Fibroblast of lung (primary cell): ENCODE measurements at regions not wholly inside any gene's neighbourhood (a gene's known extent, or its start where the extent isn't known, plus 50 kb on each side); places are given as distances from the start of the nearest gene placed in this dataset.

Experiments
- EZH2 ChIP-seq: IDR thresholded peaks from 2 replicates; pipeline ENCODE4 v1.5.1; 2012; ENCODE audit warnings: low read length, control low read depth, mild to moderate bottlenecking; ENCODE audit errors: missing control alignments
- TF ChIP-seq, protein P1 (sequence below), 2 donors: IDR thresholded peaks in 1 of 2; conservative IDR thresholded peaks in 1 of 2; 1 replicate in 1 of 2; 2 replicates in 1 of 2; pipeline ENCODE4 v1.5.1; 2011 to 2012; ENCODE audit warnings: low read length in 2 of 2, control low read depth in 1 of 2, inconsistent platforms in 1 of 2, low read depth in 1 of 2, mild to moderate bottlenecking in 1 of 2

DNA sequence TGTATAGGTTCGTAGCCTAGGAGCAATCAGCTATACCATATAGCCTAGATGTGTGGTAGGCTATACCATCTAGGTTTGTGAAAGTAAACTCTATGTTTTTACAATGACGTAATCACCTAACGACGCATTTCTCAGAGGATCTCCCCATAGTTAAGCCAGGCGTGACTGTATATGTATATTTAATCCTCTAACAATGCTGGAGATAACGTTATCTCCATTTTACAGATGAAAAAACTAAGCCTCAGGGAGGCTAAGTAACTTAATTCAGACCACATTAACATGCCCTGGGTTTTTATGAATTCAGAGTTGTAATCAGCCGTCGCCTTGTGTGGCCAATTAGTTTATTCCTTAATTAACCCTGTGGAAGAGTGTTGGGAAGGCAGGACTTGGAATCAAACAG, 107.7 kb upstream of the PLXNA2 start:
- TF ChIP-seq, protein P1, sequence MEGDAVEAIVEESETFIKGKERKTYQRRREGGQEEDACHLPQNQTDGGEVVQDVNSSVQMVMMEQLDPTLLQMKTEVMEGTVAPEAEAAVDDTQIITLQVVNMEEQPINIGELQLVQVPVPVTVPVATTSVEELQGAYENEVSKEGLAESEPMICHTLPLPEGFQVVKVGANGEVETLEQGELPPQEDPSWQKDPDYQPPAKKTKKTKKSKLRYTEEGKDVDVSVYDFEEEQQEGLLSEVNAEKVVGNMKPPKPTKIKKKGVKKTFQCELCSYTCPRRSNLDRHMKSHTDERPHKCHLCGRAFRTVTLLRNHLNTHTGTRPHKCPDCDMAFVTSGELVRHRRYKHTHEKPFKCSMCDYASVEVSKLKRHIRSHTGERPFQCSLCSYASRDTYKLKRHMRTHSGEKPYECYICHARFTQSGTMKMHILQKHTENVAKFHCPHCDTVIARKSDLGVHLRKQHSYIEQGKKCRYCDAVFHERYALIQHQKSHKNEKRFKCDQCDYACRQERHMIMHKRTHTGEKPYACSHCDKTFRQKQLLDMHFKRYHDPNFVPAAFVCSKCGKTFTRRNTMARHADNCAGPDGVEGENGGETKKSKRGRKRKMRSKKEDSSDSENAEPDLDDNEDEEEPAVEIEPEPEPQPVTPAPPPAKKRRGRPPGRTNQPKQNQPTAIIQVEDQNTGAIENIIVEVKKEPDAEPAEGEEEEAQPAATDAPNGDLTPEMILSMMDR (conservative IDR thresholded peaks at IDR 0.05 in 1 of 2, IDR thresholded peaks at IDR 0.05 in 1 of 2; ENCODE audit: low read depth in 1 of 2, low read length in 2 of 2) = no peak
- no peak for TF ChIP-seq EZH2
